ENCODE measurements at regions not wholly inside any gene's neighbourhood (a gene's known extent, or its start where the extent isn't known, plus 50 kb on each side); places are given as distances from the start of the nearest gene placed in this dataset.

- ATAC-seq (no peak), DNase-seq (no peak)
- intact Hi-C loops (cut with DNase I), result no loop called here
- Histone ChIP-seq H3K36me3 (replicated peaks in 1 of 2; ENCODE audit: insufficient read depth in 1 of 2, low read depth in 2 of 2) (no peaks in the 10 kb centered on the region), H3K9me3 (no peaks in the 10 kb centered on the region), H3K4me1 (no peaks in the 10 kb centered on the region), H3K4me3 (no peak overlapping the region), H3K27ac (no peak overlapping the region), H3K27me3 (no peaks in the 10 kb centered on the region)
- no peak for TF ChIP-seq CTCF (IDR thresholded peaks at IDR 0.05)
- no peak for TF ChIP-seq POLR2A (IDR thresholded peaks at IDR 0.05)
- WGBS, 2 donors, result 84% methylated on average over 5 of the region's 5 CpGs
Measured at GRCh38 chr21:32881458-32881857, 109.9 kb upstream of the PAXBP1 start.

- TF ChIP-seq CTCF (IDR thresholded peaks at IDR 0.05) (no peak), POLR2A (IDR thresholded peaks at IDR 0.05) (no peak)
- no peak for DNase-seq
- Histone ChIP-seq H3K36me3 (replicated peaks in 1 of 2; ENCODE audit: insufficient read depth in 1 of 2, low read depth in 2 of 2) (no peaks in the 10 kb centered on the region), H3K27ac (no peak overlapping the region), H3K4me1 (no peaks in the 10 kb centered on the region), H3K4me3 (no peak overlapping the region), H3K9me3 (no peaks in the 10 kb centered on the region), H3K27me3 (no peaks in the 10 kb centered on the region)
- WGBS, 2 donors, result 58 to 68% methylated on average over 9 of the region's 9 CpGs
- intact Hi-C loops (cut with DNase I), result no loop called here
- ATAC-seq, result no peak
Measured at GRCh38 chr21:32884062-32884461, 112.5 kb upstream of the PAXBP1 start.

- ATAC-seq, result no peak
- no peaks in the 10 kb centered on the region for H3K4me1 ChIP-seq
- intact Hi-C loops (cut with DNase I), result no loop called here
- no peaks in the 10 kb centered on the region for H3K36me3 ChIP-seq (replicated peaks in 1 of 2; ENCODE audit: insufficient read depth in 1 of 2, low read depth in 2 of 2)
- WGBS, 2 donors, result 56 to 81% methylated on average over 6 to 9 of the region's 9 CpGs
- no peaks in the 10 kb centered on the region for H3K27me3 ChIP-seq
- H3K27ac ChIP-seq, result no peak overlapping the region
- H3K9me3 ChIP-seq, result no peaks in the 10 kb centered on the region
- TF ChIP-seq CTCF (IDR thresholded peaks at IDR 0.05), result no peak
- no peak for TF ChIP-seq POLR2A (IDR thresholded peaks at IDR 0.05)
- no peak overlapping the region for H3K4me3 ChIP-seq
- DNase-seq, result no peak
Measured at GRCh38 chr21:32886339-32886738, 114.8 kb upstream of the PAXBP1 start.

DNA sequence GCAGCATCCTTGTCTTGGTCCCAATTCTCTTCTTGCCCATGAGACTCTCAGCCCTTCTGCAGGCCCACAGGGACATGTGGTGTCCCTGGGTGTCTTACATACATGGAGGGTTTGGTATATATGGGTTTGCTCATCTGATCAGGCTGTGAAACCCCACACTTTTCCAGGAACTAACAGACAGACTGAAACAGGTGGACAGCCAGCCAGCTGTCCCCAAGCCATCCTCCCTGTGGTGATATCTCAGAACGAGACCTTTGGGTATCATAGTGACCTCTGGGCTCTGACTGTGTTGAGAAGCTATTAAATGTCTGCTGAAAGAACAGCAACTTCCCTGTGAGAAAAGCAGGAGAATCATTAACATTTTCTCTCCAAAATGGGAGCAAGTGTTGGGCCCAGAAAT is 115.5 kb upstream of the PAXBP1 start:
- Histone ChIP-seq H3K9me3 (no peaks in the 10 kb centered on the region), H3K27me3 (no peaks in the 10 kb centered on the region), H3K4me3 (no peak overlapping the region), H3K36me3 (replicated peaks in 1 of 2; ENCODE audit: insufficient read depth in 1 of 2, low read depth in 2 of 2) (no peaks in the 10 kb centered on the region), H3K27ac (no peak overlapping the region), H3K4me1 (no peaks in the 10 kb centered on the region)
- intact Hi-C loops (cut with DNase I), result no loop called here
- DNase-seq (no peak), ATAC-seq (no peak)
- TF ChIP-seq POLR2A (IDR thresholded peaks at IDR 0.05), result no peak
- TF ChIP-seq CTCF (IDR thresholded peaks at IDR 0.05), result no peak
- 40 to 42% methylated on average over 1 of the region's 1 CpG for WGBS, 2 donors

- Histone ChIP-seq H3K4me3 (no peak overlapping the region), H3K27ac (no peak overlapping the region), H3K36me3 (replicated peaks in 1 of 2; ENCODE audit: insufficient read depth in 1 of 2, low read depth in 2 of 2) (no peaks in the 10 kb centered on the region), H3K27me3 (no peaks in the 10 kb centered on the region), H3K9me3 (no peaks in the 10 kb centered on the region), H3K4me1 (no peaks in the 10 kb centered on the region)
- ATAC-seq (no peak), DNase-seq (no peak)
- intact Hi-C loops (cut with DNase I), result no loop called here
- WGBS, 2 donors, result 75 to 81% methylated on average over 3 of the region's 3 CpGs
- no peak for TF ChIP-seq POLR2A (IDR thresholded peaks at IDR 0.05)
- TF ChIP-seq CTCF (IDR thresholded peaks at IDR 0.05), result no peak
Measured at GRCh38 chr21:32888971-32889370, 117.4 kb upstream of the PAXBP1 start.

Measured in body of pancreas (tissue), 4 donors.